GF-D8 (cell line): ENCODE measurements at regions not wholly inside any gene's neighbourhood (a gene's known extent, or its start where the extent isn't known, plus 50 kb on each side); places are given as distances from the start of the nearest gene placed in this dataset.
"Not testable (repeated sequence)": the region's sequence is repeated elsewhere in the genome, so short reads cannot be mapped to it uniquely, and the experiment has no call there.

Experiments
- DNase-seq: peaks from one replicate; lab custom pipeline; 2025; lab: John Stamatoyannopoulos, UW

DNA sequence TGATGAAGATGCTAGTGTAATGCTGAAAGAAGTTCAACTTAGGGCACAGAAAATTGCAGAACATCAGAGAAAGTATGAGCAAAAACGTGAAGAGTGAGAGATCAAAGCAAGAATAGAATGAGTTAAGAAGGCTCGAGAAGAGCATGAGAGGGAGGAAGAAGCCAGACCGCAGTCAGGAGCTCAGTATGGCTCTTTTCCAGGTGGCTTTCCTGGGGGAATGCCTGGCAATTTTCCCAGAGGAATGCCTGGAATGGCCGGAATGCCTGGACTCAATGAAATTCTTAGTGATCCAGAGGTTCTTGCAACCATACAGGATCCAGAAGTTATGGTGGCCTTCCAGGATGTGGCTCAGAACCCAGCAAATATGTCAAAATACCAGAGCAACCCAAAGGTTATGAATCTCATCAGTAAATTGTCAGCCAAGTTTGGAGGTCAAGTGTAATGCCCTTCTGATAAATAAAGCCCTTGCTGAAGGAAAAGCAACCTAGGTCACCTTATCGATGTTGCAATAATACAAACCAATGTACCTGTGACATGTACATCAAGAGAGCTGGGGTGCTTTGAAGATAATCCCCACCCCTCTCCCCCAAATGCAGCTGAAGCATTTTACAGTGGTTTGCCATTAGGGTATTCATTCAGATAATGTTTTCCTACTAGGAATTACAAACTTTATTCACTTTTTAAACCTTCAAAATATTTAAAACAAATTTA, 277.9 kb downstream of the LPIN1 start:
- not testable (repeated sequence) for DNase-seq

DNA sequence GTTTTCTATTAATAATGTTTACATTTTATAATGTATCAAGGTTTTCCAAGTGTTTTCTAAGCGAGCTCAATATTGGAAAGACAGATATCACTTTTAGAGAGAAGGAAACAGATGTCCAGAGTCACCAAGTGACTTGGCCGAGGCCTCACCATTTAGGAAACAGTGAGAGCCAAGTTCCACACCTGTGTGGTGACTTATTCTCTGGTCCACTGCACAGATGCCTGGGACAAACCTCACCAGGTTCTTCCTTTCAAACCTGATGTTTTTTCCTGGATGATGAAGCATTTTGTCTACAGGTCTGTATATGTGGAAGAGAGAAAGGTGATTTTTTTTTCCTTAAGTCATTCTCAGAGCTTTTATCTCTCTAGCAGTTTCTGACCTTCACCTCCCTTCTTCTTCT, 280.7 kb downstream of the LPIN1 start:
- no peak for DNase-seq

DNA sequence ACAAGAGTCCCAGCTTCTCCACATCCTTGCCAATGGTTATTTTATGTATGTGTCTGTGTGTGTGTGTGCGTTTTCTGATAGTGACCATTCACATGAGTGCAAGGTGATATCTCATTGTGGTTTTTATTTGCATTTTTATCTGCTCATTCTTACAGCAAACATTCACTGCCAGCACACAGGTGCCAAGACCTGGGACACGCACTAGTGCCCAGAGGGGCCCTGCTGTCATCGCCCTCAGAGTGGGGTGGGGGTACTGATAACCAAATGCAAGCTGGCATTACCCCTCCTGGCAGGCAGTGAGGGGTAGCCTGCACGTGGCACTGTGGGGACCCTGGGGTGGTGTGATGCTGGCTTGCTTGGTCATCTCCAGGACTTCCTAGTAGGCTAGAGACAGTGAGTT, 285.4 kb downstream of the LPIN1 start:
- DNase-seq = no peak

DNA sequence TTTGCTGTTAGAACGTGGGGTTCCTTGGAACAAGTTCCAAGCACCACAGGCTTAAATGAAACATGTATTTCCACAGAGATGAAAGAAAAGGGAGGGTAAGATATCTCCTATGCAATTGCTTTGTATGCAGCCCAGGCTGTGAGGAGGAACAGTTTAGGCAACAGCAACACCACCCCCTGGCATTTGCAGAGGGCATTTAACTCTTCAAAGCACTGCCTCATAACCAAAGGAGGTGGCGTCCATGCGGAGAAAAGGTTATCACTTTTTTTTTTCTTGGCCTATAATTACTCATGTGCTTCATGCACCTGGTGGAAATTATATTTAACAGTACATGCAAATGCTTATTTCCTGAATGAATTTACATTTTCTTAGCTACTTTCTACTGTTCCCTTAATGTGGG, 286.0 kb downstream of the LPIN1 start:
- DNase-seq = no peak

DNA sequence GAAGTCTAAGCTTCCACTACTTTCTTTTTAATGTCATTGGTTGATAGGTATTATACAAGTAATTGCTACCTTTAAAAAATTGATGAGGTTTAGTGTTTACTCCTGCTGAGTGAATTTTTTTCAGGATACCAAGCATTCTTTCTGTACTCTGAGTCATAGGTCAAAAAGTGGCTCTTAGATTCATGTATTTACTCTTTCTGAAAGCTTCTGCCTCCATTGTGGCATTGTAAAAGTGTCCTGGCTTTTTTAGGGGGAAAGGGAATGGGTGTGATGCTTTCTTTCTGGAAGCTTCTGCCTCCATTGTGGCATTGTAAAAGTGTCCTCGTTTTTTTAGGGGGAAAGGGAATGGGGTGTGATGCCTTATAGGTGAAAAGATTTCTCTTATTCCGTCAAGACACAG, 286.5 kb downstream of the LPIN1 start:
- DNase-seq = no peak

DNA sequence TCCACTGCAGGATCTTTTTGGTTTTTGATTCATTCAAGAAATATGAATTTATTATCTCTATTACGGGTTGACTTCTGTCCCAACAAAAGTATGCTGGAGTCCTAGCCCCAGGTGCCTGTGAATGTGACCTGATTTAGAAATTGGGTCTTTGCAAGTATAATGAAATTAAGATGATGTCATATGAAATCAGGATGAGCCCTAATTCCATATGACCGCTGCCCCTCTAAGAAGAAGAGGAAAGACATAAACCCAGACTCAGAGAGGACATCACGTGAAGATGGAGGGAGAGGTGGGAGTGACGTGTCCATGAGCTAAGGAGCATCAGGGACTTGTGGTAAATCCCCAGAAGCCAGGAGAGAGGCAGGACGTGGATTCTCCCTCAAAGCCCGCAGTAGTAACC, 287.1 kb downstream of the LPIN1 start:
- no peak for DNase-seq

DNA sequence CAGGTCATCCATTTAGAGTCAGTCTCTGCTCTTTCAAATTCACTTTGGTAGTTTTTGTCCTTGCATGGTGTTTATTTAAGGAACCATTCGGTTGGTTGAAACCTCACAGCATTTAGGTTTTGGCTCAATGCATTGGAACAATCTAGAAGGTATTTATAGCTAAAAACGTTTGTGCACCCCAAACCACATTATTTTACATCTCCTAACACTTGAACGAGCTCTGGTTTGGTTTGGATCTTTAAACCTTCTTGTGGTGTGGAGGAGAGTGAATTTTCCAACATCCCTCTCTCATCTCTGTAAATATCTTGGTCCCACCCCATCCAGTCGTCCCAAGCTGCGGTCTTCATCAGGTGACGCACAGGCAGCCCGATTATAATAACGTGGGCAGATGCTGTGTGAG, 287.9 kb downstream of the LPIN1 start:
- no peak for DNase-seq

DNA sequence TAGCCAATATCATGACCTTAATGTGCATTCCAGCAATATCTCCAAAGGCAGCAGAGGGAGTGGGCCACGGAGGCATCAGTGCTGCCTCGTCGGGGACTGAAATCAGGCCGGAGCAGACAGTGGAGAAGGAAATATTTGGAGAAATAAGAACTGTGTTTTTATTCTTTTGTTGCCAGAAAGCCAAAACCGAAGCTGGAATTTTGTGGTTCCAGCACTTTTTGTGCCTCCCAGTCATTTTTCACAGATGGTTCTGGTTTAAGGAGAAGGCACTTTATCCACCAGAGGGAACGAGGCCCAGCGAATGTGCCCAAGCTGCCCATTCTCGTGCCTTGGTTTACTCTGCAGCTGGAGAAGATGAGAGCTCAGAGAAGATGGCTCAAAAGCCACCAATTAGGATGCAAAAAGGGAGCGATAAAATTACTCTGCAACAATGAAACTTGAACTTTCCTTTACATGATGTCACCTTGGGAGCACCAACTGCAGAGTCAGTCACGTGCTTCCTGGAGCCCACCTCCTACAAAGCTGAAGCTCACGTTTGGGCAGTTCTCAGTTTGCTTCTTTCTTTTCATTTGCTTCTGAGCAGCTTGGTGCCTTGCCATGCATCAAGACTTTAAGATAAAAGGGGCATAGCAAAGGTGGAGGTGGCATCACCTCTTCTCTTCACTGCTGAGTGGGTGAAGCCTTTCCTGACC, 288.7 kb downstream of the LPIN1 start:
- DNase-seq = no peak

DNA sequence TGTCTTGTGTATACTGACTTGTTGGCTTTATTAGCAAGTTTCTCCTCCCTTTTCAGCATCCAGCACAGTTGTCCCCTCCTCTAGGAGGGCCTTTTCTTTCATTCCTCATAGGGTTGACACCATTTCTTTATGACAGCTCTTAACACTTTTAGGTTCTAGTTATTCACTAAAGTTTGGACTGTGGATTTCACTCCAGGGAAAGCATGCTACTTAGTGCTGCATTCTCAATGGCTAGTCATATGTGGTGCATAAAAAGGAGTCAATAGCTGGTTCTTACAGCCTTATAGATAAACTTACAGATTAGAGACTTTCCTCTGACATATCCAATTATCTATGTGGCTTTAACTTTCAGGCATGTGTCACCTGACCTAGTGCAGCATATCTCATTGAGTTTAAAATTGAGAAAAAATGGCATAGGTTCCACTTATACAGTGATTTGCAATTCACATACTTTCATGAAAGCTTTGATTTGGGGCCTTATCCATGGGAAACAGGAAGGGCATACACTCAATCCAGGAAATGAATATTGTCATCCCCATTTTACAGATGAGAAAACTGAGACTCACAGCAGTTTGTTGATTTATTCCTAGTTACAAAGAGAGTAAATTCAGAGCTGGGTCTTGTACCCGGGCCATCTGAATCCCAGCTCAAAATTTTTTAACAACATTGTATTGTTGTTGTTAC, 289.7 kb downstream of the LPIN1 start:
- DNase-seq = no peak

DNA sequence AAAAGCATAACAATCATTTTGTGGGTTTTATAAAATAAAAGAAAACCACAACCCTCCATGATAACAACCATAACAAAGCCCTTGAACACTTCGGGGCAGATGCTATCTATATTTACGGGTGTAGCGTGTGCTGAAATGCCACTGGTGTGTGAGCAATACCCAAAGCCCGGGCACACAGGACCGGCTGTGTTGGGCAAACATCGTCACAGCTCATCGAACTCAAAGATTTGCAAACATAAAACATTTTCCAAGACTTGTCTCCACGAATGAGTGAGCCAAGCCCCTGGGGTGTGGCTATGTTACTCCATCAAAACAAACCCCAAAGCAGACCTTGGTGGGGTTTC, 290.2 kb downstream of the LPIN1 start:
- no peak for DNase-seq

DNA sequence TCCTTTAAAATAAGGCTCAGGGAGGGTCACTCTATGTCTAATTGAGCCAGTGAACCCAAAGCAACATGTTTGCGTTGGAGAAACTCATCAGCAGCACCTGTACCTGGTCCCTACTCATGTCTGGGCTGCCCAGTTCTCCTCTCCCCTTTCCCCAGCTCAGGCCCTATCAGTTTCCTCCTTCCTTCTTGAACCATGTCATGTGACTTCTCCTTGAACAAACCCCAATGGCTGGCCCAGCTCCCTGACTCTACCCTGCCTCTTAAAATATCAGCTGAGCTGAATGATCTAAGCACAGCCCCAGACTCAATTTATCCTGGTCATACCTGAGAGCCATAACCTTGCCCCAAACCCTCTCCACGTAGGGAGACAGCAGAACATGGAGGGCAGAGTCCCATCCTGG, 290.9 kb downstream of the LPIN1 start:
- no peak for DNase-seq

DNA sequence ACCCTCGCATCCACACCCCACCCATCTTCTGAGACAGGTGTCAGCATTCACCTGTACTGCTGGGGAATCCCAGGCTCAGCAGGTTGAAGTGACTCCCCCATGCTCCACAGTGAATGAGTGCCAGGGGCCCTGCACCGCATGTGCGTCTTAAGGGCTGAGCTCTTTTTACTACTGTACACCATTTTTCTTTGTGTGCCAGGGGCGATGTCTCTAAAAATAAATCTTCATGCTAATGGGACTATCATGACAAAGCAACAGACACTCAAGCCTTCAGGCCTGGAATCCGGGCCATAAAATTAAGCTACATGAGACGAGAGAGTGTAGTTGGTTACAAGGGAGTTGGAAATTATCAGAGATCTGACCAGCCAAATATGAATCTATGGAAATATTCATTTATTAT, 294.8 kb downstream of the LPIN1 start:
- no peak for DNase-seq

DNA sequence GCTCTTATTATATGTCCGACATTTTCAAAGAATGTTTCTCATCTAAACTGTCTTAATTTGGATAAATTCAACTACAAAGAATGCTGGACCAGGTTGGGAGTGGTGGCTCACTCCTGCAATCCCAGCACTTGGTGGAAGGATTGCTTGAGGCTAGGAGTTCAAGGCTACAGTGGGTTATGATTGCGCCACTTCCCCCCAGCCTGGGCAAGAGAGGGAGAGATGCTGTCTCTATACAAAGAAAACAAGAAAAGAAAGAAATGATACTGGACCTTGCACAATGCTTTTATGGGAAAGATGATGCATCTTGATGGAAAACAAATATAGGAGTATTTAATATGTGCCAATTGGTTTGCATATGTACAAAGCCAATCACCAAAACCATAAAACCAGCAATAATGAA, 296.7 kb downstream of the LPIN1 start:
- no peak for DNase-seq

DNA sequence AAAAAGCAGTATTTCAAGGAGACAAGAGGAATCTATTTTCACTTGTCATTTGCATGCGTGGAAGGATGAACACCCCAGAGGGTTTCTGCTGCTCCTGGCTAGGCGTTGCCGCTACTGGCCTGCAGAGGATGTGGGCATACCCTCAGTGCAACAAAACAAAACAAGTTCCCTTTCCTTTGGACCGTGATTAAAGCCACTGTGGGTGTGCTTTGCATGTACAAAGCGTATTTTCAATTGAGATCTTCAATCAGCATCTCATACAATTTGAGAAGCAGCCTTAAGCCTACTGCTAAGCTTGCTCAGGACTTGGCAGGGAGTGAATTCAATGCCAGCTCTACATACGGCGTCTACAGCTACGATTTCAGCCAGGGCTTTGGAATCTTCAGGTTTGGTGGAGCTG, 298.4 kb downstream of the LPIN1 start:
- no peak for DNase-seq

DNA sequence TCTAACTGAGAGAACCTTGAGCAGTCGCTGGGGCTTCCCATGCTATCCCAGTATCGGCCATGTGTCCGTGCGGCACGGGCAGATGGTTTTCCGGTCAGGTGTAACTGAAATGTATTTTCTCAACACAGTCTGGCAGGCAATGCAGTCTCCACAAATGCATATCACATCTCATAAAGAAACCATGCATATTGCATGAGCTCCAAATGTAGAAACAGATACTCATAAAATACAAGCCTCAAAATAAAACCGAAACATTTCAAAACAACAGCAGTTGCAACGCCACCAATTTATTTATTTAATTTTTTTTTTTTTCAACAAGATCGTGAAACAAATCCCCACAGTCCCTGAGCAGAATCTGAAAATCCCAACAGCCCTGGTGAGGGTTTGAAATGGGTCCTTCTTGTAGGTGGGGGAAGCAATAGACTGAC, 299.4 kb downstream of the LPIN1 start:
- no peak for DNase-seq

DNA sequence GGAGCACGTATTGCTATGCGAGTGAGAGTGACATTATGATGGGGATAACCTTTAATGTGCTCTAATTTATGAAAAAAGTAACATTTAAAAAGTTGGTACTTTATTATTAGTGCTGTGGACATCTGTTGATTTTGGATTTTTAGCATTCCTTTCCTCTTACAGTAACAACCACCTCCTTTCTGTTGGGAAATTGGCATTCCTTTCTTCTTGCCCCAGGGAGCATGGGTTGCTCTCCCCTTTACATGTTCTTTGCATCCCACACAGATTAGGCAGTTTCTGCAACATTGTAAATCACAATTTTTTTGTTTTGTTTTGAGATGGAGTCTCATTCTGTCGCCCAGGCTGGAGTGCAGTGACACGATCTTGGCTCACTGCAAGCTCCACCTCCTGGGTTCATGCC, 300.2 kb downstream of the LPIN1 start:
- no peak for DNase-seq

DNA sequence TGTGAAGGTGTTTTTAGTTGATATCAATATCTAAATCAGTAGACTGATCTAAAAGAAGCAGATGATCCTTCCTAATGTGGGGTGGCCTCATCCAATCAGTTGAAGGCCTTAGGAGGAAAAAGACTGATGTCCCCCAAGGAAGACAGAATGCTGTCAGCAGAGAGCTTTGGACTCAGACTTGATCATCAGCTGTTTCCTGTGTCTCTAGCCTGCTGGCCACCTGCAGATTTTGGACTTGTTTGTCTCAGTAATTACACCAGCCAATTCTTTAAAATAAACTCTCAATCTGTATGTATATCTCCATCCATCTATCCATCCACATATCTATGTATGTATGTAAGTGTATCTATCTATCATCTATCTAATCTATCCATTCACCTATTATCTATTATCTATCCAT, 301.3 kb downstream of the LPIN1 start:
- no peak for DNase-seq

DNA sequence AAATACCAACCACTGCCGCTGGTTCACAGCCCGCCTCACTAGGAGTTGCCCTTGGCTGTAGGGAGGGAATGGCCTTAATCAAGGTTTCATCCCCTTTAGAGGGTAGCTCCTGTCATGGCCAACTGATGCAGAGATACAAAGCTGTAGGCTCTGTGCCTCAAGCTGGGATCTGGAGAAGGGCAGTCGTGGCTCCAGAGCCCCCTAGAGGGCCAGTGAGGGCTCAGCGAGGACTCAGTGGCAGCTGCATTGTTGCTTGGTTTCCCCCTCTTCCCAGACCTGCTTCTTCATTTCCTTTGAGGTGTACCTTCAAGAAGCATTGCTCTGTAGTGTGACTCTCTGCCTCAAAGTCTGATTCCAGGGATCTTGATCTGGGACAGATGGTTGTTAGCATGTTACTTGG, 302.1 kb downstream of the LPIN1 start:
- DNase-seq = no peak

DNA sequence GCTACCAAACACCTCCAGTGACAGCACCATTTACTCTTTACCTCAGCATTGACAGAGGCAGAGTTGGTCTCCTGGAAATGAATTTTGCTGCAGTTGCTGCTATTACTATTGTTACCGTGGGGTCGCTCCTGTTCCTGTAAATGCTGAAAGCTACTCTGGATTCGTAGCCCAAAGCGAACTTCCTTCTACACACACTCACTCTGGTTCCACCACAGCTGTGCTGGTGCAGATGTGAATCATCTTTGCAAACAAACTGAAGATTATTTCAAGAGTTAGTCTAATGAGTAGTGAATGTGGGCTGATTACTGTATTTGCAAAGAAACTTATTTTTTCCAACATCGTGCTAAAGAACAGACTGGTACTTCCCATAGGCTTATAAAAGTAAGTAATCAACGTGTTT, 304.0 kb downstream of the LPIN1 start:
- DNase-seq = no peak

DNA sequence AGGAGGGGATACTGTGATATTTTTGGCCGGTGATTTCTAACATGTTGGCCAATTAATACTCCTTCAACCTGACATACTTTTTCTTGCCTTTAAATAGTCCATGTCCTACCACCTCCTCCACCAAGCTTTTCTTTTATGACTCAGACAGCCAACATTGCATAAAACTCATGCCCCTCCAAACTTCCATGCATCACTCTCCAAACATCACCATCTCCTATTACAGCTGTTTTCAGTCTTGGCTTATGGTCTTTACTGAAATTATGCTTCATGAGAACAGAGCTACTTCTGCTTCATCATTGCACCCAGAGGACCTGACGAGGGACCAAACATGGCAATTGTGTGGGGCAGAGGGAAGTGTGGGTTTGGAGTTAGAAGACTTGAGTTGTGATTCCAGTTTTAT, 305.4 kb downstream of the LPIN1 start:
- no peak for DNase-seq

DNA sequence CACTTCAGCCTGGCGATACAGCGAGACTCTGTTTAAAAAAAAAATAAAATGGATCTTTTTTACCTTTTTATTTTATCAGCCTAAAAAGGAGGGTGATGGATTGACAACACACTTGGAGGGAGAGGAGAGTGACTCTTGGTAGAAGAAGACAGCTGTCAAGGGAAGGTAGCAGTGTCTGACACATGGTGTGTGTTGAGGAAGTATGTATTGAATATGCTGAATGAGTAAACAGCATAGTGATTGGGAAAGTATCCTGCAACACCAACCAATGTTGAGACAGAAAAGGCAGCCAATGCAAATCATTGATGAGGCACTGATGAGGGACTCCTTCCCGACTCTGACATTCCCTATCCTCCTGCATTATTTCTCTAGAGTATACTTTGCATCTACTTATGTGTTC, 306.4 kb downstream of the LPIN1 start:
- DNase-seq = no peak

DNA sequence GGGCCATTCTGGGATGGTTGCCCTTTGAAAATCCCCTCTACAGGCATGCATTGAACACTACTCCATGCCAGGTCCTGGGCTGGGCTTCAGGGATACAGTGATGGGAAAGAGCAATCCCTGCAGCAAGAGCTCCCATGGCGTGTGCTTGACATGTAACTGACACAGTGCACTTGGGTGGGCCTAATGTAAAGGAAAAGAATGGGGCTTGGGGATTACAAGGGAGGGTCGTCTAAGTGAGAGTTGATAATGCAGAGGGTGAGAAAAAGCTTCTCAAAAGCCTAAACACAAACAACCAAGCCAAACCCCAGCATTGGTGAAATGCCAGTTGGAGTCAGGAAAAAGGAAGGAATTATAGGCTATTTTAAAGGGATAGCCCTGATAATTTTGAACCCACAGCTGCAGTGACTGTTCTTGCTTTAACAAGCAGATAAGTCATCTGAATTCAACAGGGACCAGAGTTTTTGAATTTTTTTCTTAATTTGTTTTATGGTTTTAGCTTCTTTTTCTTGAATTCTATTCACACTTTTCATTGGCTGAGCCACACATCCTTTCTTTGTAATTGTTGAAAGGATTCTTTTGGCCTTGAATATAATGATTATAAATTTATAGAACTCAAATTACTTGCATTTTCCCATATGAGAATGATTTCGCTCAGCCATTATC, 308.7 kb downstream of the LPIN1 start:
- DNase-seq = no peak
